ENCODE measurements at regions not wholly inside any gene's neighbourhood (a gene's known extent, or its start where the extent isn't known, plus 50 kb on each side); places are given as distances from the start of the nearest gene placed in this dataset.

DNA sequence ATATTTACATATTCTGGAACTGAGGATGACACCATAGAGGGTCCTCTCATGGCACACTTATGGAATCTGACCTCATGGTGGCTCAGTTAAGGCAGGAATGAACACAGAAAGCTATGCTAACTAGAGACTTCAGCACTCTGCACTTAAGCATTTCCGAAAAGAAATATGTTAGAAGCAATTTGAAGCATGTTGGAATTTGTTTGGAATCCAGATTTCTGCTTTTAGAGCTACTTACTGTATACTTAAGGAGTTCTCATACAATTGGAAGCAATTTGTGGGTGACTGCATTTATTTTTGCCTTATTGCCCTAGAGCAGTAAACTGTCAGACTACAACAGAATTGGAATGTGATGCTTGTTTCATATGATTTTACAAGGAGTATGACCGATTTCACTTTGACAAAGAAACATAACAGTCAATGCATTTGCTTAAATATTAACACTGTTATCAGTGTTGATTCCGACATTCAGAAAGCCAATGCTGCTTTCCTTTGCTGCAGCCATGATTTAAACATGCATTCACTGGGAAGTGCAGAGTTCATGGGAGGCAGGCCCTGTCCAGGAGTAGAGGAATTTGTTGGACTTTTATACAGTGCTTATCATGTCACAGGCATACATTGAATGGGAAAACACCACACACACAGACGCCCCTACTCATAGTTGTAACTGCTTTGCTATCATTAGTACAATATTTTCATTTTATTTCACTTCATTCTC is 244.4 kb downstream of the SAMD5 start:
- DNase-seq (ENCODE audit: low spot score) = no peak
- no peak for ATAC-seq

DNA sequence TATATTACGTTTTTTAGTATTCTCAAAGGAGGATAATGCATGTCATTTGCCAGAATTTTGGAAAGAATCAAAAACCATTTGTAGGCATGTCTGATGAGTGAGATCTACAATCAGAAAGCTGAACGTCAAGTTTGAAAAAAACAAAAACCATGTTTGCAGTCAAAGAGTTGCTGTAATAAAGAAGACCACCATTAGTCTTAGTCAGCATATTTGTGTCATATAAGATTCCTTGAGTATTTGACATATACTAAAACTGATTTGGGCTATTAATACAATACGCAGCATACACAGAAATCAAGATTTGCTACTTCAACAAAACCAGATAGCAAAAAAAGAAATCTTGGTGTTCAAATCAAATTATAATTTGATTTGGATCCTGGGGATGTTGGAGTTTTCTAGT is 247.5 kb downstream of the SAMD5 start:
- DNase-seq (ENCODE audit: low spot score) (no peak), ATAC-seq (no peak)

DNA sequence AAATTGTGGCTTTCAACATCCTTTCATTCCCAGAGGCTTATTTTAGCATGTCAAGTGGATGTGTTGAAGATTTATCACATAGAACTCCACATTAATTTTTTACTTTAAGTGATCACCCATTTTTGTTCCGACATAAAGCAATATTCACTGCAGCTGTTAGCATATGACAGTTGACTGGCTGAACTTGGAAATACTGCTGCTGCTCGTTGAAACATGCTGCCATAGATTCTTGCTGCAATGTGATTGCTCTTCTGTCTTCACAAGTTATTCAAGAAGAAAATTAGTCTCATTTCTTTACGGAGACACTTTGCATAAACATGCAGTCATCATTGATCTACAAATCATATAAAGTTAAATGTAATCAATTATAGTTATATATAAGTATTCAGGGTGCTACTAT is 248.4 kb downstream of the SAMD5 start:
- DNase-seq (ENCODE audit: low spot score) = no peak
- ATAC-seq = no peak

DNA sequence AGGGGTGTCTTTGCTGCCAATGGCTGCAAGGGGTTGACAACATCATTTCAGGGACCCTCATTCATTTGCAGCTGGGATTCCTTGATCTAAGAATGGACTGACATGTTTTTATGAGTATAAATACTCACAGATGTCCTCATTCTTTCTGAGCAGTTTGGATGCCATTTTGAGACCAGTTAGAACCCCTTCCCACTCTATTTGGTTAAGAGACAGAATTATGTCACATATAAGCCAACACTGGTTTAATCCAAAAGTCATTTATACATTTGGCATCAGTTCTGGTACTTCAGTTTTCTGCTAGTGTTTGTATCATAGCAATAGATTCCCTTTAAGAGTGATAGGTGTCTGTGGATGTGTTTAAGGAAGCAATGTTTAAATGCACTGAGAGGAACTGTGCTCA is 248.8 kb downstream of the SAMD5 start:
- ATAC-seq (no peak), DNase-seq (ENCODE audit: low spot score) (no peak)

GRCh38 chr6:147758303-147758702 is 249.8 kb downstream of the SAMD5 start:
- no peak for ATAC-seq
- DNase-seq (ENCODE audit: low spot score) = no peak

- DNase-seq (ENCODE audit: low spot score) = no peak
- no peak for ATAC-seq
Observed at GRCh38 chr6:147759093-147759492, 250.6 kb downstream of the SAMD5 start.

DNA sequence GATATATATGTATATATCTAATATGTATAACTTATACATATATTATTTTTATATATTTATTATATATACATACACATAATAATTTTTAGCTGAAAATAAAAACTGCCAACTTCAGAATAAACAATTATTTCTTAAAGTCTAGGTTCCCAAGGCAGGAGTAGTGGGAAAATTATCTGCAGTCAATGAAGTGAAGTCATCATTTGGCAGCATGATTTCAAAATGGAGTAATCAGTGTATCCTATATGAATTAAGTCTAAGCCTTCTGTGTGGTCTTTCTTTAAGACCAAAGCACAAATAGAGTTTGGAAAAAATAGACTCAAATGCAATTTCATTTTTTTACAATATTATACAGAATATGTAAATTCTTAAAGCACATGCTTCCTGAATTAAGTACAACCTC is 251.0 kb downstream of the SAMD5 start:
- DNase-seq (ENCODE audit: low spot score) = no peak
- ATAC-seq = no peak

DNA sequence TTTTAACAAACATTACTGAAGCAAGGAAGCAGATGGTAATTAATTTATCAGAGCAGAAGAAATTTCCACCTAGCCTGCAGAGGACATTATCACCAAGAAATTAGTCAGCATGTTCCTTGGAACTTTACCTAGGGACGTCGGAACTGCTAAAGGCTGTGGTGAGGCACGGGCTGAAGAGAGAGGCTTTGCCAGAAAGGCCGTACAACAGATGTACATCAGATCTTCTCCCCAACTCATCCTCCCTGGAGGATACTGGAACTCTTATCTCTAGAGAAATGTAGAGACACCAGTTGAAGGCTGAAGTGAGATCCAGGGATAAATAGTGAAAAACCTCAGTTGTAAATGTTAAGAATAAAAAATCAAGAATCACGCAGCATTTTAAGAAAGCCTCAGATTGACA is 257.1 kb downstream of the SAMD5 start:
- no peak for ATAC-seq
- no peak for DNase-seq (ENCODE audit: low spot score)

DNA sequence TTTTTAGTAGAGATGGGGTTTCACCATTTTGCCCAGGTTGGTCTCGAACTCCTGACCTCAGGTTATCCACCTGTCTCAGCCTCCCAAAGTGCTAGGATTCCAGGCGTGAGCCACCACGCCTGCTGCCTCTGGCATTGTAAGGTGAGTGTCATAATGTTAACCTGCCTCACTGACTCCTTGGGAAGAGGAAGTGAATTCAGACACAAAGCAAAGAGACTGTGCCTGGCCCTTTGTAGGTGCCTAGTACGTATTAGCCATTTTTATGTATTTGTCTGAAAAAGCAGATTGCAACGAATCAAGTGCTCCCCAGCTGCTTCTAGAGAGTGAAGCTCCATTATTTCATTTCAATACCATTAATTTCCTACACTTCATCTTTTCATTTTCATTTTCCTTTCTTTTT is 260.5 kb downstream of the SAMD5 start:
- no peak for DNase-seq (ENCODE audit: low spot score)
- no peak for ATAC-seq

GRCh38 chr6:147769496-147770087 is 261.1 kb downstream of the SAMD5 start:
- DNase-seq (ENCODE audit: low spot score) (no peak), ATAC-seq (no peak)

DNA sequence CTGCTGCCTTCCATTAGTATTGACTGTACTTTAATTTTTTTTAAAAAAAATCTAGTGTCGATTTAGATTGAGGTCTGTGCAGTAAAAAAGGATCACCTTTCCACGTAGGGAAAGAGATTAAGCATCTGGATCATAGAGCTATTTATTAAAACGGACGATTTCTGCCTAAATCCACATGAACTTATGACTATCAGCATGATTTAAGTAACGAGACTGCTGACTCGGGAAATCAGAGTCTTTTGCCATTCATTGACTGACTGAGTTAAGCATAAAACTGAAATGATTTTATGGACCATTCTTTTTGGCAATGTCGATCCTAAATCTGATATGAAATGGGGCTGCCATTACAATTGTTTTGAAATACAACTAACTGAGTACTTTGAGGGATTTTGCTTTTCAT is 261.7 kb downstream of the SAMD5 start:
- DNase-seq (ENCODE audit: low spot score) (no peak), ATAC-seq (no peak)

DNA sequence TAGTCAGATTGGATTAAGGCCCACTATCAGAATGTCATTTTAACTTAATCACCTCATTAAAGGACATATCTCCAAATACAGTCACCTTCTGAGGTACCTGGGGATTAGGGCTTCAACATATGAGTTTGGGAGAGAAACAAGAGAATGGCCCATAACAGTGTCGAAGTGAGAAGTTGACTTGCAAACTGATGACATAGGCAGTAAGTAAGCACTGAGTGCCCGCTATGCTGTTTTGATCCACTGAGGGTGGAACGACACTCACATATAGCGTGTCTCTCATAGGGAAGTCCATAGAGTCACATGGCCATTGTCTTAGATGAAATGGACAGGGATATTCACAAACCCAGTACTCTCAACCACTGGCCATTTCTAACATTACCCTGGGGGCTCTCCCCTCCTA is 264.2 kb downstream of the SAMD5 start:
- ATAC-seq (no peak), DNase-seq (ENCODE audit: low spot score) (no peak)

GRCh38 chr6:147774856-147775255 is 266.4 kb downstream of the SAMD5 start:
- ATAC-seq = no peak
- DNase-seq (ENCODE audit: low spot score) = no peak

DNA sequence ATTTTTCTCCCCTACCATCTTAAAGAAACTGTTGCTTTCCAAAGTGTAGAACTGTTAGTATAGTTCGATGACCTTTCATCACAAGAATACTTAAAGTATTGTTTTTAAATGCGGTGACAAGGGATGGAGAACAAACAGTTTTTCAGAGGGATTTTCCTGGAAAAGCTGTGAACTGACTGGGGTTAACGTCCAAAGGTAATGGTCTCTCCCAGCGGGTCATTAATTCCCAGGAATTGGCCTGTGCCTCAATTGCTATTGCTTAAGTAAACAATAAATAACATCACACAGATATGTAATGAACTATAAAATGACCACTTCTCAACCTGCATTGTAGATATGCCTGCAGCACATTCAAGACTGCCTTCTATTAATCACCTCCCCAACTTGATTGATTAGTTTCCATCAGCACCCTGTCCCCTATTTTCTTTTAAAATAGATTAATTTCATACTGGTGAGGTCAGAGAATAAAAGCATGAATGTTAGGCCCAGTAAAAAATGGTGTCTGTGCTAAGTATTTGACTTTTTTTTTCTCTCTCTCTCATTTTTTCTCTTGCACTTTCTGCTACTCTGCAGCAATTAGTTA is 268.2 kb downstream of the SAMD5 start:
- ATAC-seq (no peak), DNase-seq (ENCODE audit: low spot score) (no peak)

GRCh38 chr6:147779624-147780023 is 271.1 kb downstream of the SAMD5 start:
- ATAC-seq = no peak

GRCh38 chr6:147782302-147782701 is 273.8 kb downstream of the SAMD5 start:
- no peak for DNase-seq (ENCODE audit: low spot score)
- ATAC-seq = no peak

More at GRCh38 chr6:147779624-147780023, 271.1 kb downstream of the SAMD5 start:
- DNase-seq (ENCODE audit: low spot score) = no peak

DNA sequence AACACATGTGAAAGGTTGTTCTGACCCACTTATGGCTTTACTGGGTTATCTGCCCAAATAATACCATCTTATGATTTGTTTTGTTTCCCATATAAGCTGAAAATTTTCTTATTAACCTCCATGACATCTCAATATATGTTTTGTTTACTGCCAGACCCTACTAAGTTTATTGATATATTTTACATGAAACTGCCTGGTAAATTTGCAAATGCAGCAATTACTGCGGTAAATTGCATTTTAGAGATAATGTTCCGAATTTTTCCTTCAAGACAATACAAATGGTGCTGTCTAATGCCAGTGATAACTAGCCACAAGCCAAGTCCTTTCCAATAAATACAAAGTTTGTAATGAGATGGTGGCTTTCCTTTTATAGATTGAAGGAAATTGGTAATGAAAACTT is 275.9 kb downstream of the SAMD5 start:
- ATAC-seq (no peak), DNase-seq (ENCODE audit: low spot score) (no peak)

GRCh38 chr6:147787417-147787816 is 278.9 kb downstream of the SAMD5 start:
- no peak for DNase-seq (ENCODE audit: low spot score)

GRCh38 chr6:147789430-147789947 is 281.0 kb downstream of the SAMD5 start:
- DNase-seq (ENCODE audit: low spot score) (no peak), ATAC-seq (no peak)

More at GRCh38 chr6:147787417-147787816, 278.9 kb downstream of the SAMD5 start:
- ATAC-seq = peak; percentile 50

DNA sequence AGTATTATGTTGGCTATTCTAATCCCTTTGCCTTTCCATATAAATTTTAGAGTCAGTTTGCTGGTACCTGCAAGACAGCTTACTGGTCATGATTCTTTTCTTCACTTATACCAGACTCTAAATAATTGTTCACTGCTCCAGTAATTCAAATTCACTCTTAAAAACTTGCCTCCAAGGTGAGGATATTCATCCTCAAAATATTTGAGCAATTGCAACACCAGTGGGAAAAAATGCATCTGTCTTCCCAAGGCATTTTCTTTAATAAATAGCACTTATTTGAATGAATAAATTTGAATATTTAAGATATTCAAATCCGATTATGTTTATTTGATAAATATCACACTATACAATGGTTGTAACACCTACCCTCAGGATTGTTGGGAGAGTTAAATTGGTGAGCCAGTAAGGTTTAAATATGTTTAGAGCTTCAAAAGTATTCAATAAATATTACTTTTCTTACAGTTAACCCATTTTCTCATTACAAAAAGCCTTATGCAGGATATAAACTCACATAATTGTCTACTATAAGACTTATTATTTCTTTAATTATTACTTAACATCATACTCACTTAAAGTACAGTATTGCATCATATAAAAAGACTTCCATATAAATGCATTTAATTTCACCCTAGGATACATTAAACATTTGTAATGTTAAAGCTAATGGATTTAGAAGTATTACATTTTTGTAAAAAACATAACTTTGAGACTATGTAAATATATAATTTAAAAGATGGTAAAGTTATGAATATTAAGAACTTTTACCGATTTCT is 285.6 kb downstream of the SAMD5 start:
- ATAC-seq (no peak), DNase-seq (ENCODE audit: low spot score) (no peak)

- no peak for DNase-seq (ENCODE audit: low spot score)
Observed at GRCh38 chr6:147802459-147802858, 294.0 kb downstream of the SAMD5 start.

DNA sequence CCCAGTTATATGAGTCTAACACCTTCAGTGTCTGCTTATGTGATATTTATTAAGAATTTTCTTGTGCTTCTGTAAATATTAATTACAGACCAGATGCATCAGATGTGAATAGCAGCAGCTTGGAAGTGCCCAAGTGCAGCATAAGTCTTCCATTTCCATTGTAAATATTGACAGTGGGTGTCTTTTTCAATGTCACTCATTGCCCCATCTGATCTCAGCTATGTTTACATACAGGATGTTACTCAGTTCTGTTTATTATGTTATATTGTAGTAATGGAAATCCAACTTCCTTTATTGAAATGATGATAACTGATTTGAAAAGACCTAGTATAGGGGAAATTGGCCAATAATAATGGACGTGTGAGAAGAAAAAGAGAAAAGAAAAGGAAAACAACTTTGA is 296.7 kb downstream of the SAMD5 start:
- no peak for DNase-seq (ENCODE audit: low spot score)
- no peak for ATAC-seq

More at GRCh38 chr6:147802459-147802858, 294.0 kb downstream of the SAMD5 start:
- no peak for ATAC-seq
